22Rv1 (cell line): ENCODE measurements at regions not wholly inside any gene's neighbourhood (a gene's known extent, or its start where the extent isn't known, plus 50 kb on each side); places are given as distances from the start of the nearest gene placed in this dataset.

Experiments
- ZFX ChIP-seq: fragments of 450-650 bp; IDR thresholded peaks from 2 replicates; pipeline ENCODE4 v1.6.1; 2017; ENCODE audit warnings: antibody characterized with exemption, borderline replicate concordance
- TF ChIP-seq, protein P1 (sequence below): fragments of 450-650 bp; IDR thresholded peaks from 2 replicates; pipeline ENCODE4 v1.5.1; 2017; ENCODE audit warnings: mild to moderate bottlenecking

DNA sequence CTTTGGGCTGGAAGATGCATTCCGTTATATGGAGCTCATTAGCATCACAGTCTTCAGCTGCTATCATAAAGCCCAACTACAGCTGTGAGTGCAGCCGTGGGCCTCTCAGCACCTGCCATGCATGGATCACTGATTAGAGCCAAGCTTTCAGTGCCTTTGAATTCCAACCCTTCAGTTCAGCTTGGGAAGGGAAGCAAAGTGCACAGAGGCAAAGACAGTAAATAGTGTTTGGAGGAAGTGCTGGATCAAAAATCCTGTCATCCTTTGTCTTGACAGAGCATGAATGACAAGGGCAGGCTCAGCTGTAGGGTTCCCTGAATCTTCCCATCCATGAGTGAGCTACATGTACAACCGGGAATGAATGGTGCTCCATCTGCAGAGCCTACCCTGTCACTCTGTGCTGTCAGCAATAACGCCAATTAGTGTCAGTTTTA lies 153.7 kb downstream of the DNAJB9 start:
- TF ChIP-seq, protein P1, sequence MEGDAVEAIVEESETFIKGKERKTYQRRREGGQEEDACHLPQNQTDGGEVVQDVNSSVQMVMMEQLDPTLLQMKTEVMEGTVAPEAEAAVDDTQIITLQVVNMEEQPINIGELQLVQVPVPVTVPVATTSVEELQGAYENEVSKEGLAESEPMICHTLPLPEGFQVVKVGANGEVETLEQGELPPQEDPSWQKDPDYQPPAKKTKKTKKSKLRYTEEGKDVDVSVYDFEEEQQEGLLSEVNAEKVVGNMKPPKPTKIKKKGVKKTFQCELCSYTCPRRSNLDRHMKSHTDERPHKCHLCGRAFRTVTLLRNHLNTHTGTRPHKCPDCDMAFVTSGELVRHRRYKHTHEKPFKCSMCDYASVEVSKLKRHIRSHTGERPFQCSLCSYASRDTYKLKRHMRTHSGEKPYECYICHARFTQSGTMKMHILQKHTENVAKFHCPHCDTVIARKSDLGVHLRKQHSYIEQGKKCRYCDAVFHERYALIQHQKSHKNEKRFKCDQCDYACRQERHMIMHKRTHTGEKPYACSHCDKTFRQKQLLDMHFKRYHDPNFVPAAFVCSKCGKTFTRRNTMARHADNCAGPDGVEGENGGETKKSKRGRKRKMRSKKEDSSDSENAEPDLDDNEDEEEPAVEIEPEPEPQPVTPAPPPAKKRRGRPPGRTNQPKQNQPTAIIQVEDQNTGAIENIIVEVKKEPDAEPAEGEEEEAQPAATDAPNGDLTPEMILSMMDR: no peak
- TF ChIP-seq ZFX: no peak
